Activated CD4-positive, alpha-beta memory T cell treated with anti-CD3 and anti-CD28 coated beads, Interleukin-2, amount 10 ng/mL, durations not matched to agents 7 days and 5 days (primary cell): ENCODE measurements at regions not wholly inside any gene's neighbourhood (a gene's known extent, or its start where the extent isn't known, plus 50 kb on each side); places are given as distances from the start of the nearest gene placed in this dataset.

Source experiments
- CTCF ChIA-PET: fragments of 350-600 bp; sonication (Branson Sonifier 250); formaldehyde crosslinking; loops from one replicate; lab custom pipeline; 2021; ENCODE audit warnings: antibody characterized with exemption, inconsistent platforms; lab: Charles Lee
- POLR2A ChIA-PET: fragments of 350-600 bp; sonication (Branson Sonifier 250); formaldehyde crosslinking; loops from one replicate; lab custom pipeline; 2021; ENCODE audit warnings: antibody characterized with exemption; lab: Charles Lee
- DNase-seq: peaks from one replicate; pipeline ENCODE4 v3.0.0-alpha.2; 2020
- H3K27ac Mint-ChIP-seq: one replicate; pipeline ENCODE4 v1.8.0; 2021; ENCODE audit warnings: mild to moderate bottlenecking, mixed read lengths
- H3K27me3 Mint-ChIP-seq: one replicate; pipeline ENCODE4 v1.8.0; 2021; ENCODE audit warnings: mixed read lengths
- H3K36me3 Mint-ChIP-seq: one replicate; pipeline ENCODE4 v1.8.0; 2021; ENCODE audit warnings: low read depth, mixed read lengths
- H3K4me1 Mint-ChIP-seq: one replicate; pipeline ENCODE4 v1.8.0; 2021; ENCODE audit warnings: mixed read lengths
- H3K4me3 Mint-ChIP-seq: one replicate; pipeline ENCODE4 v1.8.0; 2021; ENCODE audit warnings: mild to moderate bottlenecking, mixed read lengths
- H3K9me3 Mint-ChIP-seq: one replicate; pipeline ENCODE4 v1.8.0; 2021; ENCODE audit warnings: mixed read lengths

GRCh38 chr20:50323777-50324775 is 133.4 kb downstream of the CEBPB start:
- ChIA-PET CTCF (no interaction called here), POLR2A (no interaction called here)
- no peak overlapping the region for H3K4me3 Mint-ChIP-seq
- no peak overlapping the region for H3K27ac Mint-ChIP-seq
- H3K9me3 Mint-ChIP-seq, result peaks cover 7% of the 10 kb centered on the region
- H3K36me3 Mint-ChIP-seq, result no peaks in the 10 kb centered on the region
- DNase-seq, result no peak
- H3K4me1 Mint-ChIP-seq, result peaks cover 4% of the 10 kb centered on the region
- H3K27me3 Mint-ChIP-seq, result peaks cover 15% of the 10 kb centered on the region

- ChIA-PET CTCF (no interaction called here), POLR2A (no interaction called here)
- Mint-ChIP-seq H3K9me3 (peaks cover 7% of the 10 kb centered on the region), H3K4me1 (peaks cover 4% of the 10 kb centered on the region), H3K27me3 (peaks cover 19% of the 10 kb centered on the region), H3K36me3 (peaks cover 3% of the 10 kb centered on the region), H3K27ac (no peak overlapping the region), H3K4me3 (no peak overlapping the region)
- DNase-seq, result no peak
Observed at GRCh38 chr20:50325215-50325614, 134.6 kb downstream of the CEBPB start.

- H3K27ac Mint-ChIP-seq, result no peak overlapping the region
- H3K9me3 Mint-ChIP-seq, result peaks cover 7% of the 10 kb centered on the region
- no peak for DNase-seq
- POLR2A ChIA-PET, result no interaction called here
- H3K36me3 Mint-ChIP-seq, result peaks cover 3% of the 10 kb centered on the region
- H3K4me3 Mint-ChIP-seq, result no peak overlapping the region
- peaks cover 17% of the 10 kb centered on the region for H3K27me3 Mint-ChIP-seq
- H3K4me1 Mint-ChIP-seq, result peaks cover 4% of the 10 kb centered on the region
- CTCF ChIA-PET, result no interaction called here
Observed at GRCh38 chr20:50325651-50326050, 135.0 kb downstream of the CEBPB start.

GRCh38 chr20:50327666-50328065 is 137.0 kb downstream of the CEBPB start:
- Mint-ChIP-seq H3K27ac (no peak overlapping the region), H3K4me1 (no peaks in the 10 kb centered on the region), H3K4me3 (no peak overlapping the region), H3K27me3 (peaks cover 13% of the 10 kb centered on the region), H3K36me3 (peaks cover 3% of the 10 kb centered on the region), H3K9me3 (peaks cover 7% of the 10 kb centered on the region)
- ChIA-PET POLR2A (interaction anchor here (0.6 to 1.1 kb wide), 2 partner anchors 11 to 19 kb away, joined by 3 to 4 read pairs; no protein-coding TSS in a partner anchor), CTCF (no interaction called here)
- no peak for DNase-seq

GRCh38 chr20:50328222-50328979 is 137.8 kb downstream of the CEBPB start:
- peaks cover 3% of the 10 kb centered on the region for H3K36me3 Mint-ChIP-seq
- peaks cover 7% of the 10 kb centered on the region for H3K9me3 Mint-ChIP-seq
- ChIA-PET POLR2A (interaction anchor here (0.6 to 1.1 kb wide), 2 partner anchors 11 to 18 kb away, joined by 3 to 4 read pairs; no protein-coding TSS in a partner anchor), CTCF (interaction anchor here (0.6 to 1.2 kb wide), 2 partner anchors 10 to 68 kb away, joined by 3 read pairs; no protein-coding TSS in a partner anchor)
- peaks cover 11% of the 10 kb centered on the region for H3K27me3 Mint-ChIP-seq
- H3K4me1 Mint-ChIP-seq, result no peaks in the 10 kb centered on the region
- no peak for DNase-seq
- H3K4me3 Mint-ChIP-seq, result no peak overlapping the region
- H3K27ac Mint-ChIP-seq, result no peak overlapping the region

- ChIA-PET POLR2A (interaction anchor here (1.1 kb wide), 2 partner anchors 9 to 10 kb away, joined by 3 to 4 read pairs; no protein-coding TSS in a partner anchor), CTCF (interaction anchor here (0.6 to 1.2 kb wide), 2 partner anchors 9 to 69 kb away, joined by 3 read pairs; no protein-coding TSS in a partner anchor)
- Mint-ChIP-seq H3K9me3 (peaks cover 7% of the 10 kb centered on the region), H3K27me3 (peaks cover 11% of the 10 kb centered on the region), H3K4me1 (no peaks in the 10 kb centered on the region), H3K36me3 (peaks cover 3% of the 10 kb centered on the region), H3K27ac (no peak overlapping the region), H3K4me3 (no peak overlapping the region)
- DNase-seq, result no peak
Observed at GRCh38 chr20:50328996-50329898, 138.6 kb downstream of the CEBPB start.

- peaks cover 3% of the 10 kb centered on the region for H3K36me3 Mint-ChIP-seq
- POLR2A ChIA-PET, result interaction anchor here (1.1 kb wide), 1 partner anchor 8 kb away, joined by 3 read pairs; no protein-coding TSS in a partner anchor
- no peak overlapping the region for H3K27ac Mint-ChIP-seq
- no peak for DNase-seq
- H3K27me3 Mint-ChIP-seq, result peaks cover 10% of the 10 kb centered on the region
- H3K4me3 Mint-ChIP-seq, result no peak overlapping the region
- peaks cover 7% of the 10 kb centered on the region for H3K9me3 Mint-ChIP-seq
- CTCF ChIA-PET, result no interaction called here
- peaks cover 1% of the 10 kb centered on the region for H3K4me1 Mint-ChIP-seq
Observed at GRCh38 chr20:50329981-50330503, 139.4 kb downstream of the CEBPB start.

GRCh38 chr20:50330504-50331313 is 140.1 kb downstream of the CEBPB start:
- Mint-ChIP-seq H3K27ac (no peak overlapping the region), H3K4me1 (peaks cover 3% of the 10 kb centered on the region), H3K4me3 (no peak overlapping the region), H3K27me3 (peaks cover 8% of the 10 kb centered on the region), H3K9me3 (peaks cover 7% of the 10 kb centered on the region), H3K36me3 (peaks cover 3% of the 10 kb centered on the region)
- ChIA-PET CTCF (no interaction called here), POLR2A (no interaction called here)
- DNase-seq, result no peak

GRCh38 chr20:50331469-50332363 is 141.1 kb downstream of the CEBPB start:
- Mint-ChIP-seq H3K4me1 (peaks cover 12% of the 10 kb centered on the region), H3K4me3 (no peak overlapping the region), H3K36me3 (peaks cover 3% of the 10 kb centered on the region), H3K9me3 (peaks cover 7% of the 10 kb centered on the region), H3K27ac (no peak overlapping the region), H3K27me3 (peaks cover 6% of the 10 kb centered on the region)
- ChIA-PET CTCF (no interaction called here), POLR2A (no interaction called here)
- DNase-seq, result no peak

GRCh38 chr20:50332491-50332980 is 141.9 kb downstream of the CEBPB start:
- POLR2A ChIA-PET, result no interaction called here
- H3K27me3 Mint-ChIP-seq, result peaks cover 6% of the 10 kb centered on the region
- H3K4me3 Mint-ChIP-seq, result no peak overlapping the region
- no peak overlapping the region for H3K27ac Mint-ChIP-seq
- peaks cover 3% of the 10 kb centered on the region for H3K36me3 Mint-ChIP-seq
- peaks cover 5% of the 10 kb centered on the region for H3K9me3 Mint-ChIP-seq
- peaks cover 20% of the 10 kb centered on the region for H3K4me1 Mint-ChIP-seq
- no peak for DNase-seq
- CTCF ChIA-PET, result interaction anchor here (0.6 kb wide), 1 partner anchor 332 kb away, joined by 3 read pairs; no protein-coding TSS in a partner anchor
